SHP77 treated with DMSO at 0.1 percent for 48 hours (cell line): ENCODE measurements at regions not wholly inside any gene's neighbourhood (a gene's known extent, or its start where the extent isn't known, plus 50 kb on each side); places are given as distances from the start of the nearest gene placed in this dataset.

Experiments
- DNase-seq: peaks from one replicate; lab custom pipeline; 2025; lab: John Stamatoyannopoulos, UW

GRCh38 chr7:41096917-41097316 is 606.0 kb downstream of the INHBA start:
- DNase-seq = no peak

DNA sequence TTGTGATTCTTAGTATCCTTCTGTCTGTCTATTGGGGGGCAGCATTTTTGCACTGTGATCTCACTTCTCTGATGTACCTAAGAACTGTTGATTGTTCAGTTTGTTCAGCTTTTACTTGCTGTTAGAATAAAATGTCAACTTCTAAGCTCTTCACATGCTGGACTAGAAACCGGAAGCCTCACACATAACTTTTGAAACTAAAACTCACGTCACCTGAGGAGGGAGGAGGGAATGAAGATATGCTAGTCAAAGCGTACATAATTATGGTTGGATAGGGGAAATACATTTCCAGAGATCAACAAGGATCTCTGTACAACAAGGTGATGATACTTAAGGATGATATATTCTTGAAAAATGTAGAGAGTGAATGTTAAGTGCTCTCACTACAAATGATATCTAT is 609.7 kb downstream of the INHBA start:
- no peak for DNase-seq

- DNase-seq = no peak
Observed at GRCh38 chr7:41085244-41085643, 617.6 kb downstream of the INHBA start.

GRCh38 chr7:41084381-41084780 is 618.5 kb downstream of the INHBA start:
- DNase-seq = no peak

DNA sequence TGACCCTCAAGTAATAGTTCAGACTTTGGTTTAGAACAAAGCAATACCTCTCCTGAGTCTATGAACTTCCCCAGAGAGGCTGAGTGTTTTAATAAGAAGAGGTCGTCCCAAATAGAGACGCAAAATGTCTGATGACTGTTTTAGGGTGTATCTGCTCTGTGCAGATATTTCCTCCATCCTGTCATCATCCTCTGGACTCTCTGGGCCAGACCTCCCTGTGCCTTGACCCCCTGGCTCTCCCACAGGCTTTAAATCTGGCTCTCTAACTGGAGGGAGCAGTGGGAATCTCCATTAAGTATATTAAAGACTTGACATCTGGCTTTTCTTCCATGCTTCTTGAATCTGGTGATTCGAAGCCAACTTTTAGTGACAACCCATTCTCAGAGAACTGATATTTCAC is 633.3 kb downstream of the INHBA start:
- DNase-seq = no peak

DNA sequence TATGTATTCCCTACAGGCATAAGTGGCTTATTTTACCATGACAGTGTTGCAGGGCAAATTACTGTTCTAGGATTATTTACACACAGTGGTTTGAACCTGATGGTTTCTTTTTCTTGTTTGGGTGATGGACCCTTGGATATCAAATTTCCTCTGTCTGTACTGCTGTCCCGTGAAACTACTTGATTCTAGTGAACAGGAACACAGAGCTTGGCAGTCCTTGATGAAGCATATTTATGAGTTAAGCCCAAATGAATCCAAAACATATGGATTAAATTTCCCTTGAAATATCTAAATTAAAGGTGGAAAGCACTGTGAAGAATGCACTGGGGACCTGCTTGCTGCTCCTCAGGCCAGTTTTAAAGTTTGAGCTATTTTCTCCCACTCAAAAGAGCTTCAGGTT is 635.3 kb downstream of the INHBA start:
- DNase-seq = no peak

GRCh38 chr7:41065663-41066062 is 637.2 kb downstream of the INHBA start:
- no peak for DNase-seq

DNA sequence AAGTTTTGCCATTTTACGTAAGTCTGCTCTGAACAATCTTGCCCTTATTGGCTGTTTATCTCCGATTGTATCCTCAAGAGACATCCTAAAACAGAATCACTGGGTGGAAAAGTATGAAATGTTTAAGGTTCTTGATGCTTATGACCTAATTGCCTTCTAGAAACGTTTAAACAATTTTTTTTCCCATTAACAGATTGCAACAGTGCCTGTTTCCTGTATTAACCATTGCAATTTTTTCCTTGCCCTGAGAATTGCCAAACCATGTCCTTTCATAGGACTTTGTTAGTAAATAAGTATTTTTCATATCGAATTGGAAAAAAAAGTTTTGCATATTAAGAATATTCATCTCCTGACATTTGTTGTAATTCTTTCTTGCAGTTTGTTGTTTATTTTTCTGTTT is 639.8 kb downstream of the INHBA start:
- no peak for DNase-seq

- no peak for DNase-seq
Observed at GRCh38 chr7:41060796-41061195, 642.1 kb downstream of the INHBA start.

GRCh38 chr7:41059796-41060195 is 643.1 kb downstream of the INHBA start:
- no peak for DNase-seq

DNA sequence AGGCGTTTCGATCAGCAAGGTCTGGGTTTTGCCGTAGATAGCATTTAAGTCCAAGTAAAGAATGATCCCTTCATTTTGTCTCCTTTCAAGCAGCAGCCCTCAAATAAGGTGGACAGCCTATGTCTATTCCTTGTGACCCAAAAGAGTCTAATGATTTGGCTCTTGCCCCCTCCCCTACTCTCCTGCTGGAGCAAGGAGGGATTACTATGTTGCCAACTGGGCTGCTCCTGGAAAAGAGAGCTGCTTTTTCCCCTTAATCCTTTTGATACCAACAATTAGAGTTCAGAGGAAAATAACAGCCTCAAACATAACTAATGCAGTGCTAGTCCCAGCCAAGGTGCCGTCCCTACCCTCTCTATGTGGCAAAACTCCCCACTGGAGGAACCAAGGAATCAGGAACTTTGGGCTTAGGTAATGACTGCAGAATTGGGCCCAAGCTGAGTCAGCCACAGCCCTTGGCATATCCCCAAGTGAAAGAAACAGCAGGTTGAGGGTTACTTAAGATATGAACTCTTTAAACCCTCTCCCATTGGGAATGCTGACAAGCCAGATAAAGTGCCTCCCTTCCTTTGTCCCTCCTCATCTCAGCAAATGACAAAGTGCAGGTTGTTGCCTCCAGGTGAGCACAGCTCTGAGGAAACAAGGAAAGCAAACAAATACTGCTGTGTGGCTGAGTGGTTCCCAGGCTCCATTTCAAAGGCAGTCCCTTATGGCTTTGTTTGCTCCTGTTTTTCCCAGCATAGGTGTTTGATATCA is 643.7 kb downstream of the INHBA start:
- peak; percentile 36 for DNase-seq

DNA sequence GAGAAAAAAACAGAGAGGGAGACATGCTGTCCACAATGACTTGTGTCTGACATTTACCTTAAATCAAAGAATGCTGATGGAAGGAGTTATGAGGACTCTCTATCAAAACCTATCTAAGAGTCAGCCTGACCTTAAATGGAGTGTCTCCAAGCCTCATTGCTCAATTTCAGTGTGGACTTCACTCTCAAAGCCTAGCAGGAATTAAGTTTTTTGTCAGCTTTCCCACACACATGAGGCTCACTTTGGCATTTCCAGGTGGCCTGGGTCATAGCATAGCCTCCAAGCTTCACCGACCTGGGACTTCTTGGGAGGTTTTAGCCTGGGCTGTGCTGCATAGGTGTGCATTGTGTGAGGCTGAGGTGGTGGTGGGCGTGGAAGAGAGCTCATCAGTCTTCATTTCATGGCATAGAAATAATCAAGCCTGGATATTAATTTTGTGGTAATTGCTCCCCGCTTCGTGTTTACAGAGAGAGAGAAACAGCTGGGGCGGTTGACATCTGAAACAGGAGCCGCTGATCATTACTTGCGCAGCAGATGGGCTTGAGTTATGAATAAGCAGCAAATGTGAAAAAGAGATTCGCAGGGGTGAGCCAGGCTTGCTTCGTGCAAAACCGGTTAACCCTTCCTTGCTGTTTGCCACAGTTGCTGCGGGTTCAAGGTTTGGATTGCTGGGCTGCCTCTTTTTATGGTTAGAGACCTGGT is 647.8 kb downstream of the INHBA start:
- DNase-seq = no peak

- no peak for DNase-seq
Observed at GRCh38 chr7:41053820-41054219, 649.1 kb downstream of the INHBA start.

GRCh38 chr7:41052736-41053135 is 650.2 kb downstream of the INHBA start:
- DNase-seq = no peak

DNA sequence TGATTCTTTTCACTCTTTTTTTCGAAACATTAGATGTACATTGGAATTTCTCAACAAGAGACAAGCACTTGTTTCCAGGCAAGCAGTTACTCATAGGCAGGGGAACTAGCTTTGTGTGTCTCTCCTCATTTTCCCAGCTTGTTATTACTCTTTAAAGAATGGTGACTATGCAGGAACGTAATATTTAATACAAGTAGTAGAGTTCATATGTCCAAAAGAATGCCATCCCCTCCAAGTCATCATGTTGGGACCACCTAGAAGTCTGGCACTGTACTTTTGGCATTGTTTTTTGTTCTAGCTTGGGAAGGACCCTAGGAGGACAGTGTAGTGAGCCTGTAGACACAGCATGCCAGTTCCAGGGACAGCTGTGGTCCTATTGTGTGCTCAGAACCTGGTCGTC is 650.7 kb downstream of the INHBA start:
- DNase-seq = no peak

DNA sequence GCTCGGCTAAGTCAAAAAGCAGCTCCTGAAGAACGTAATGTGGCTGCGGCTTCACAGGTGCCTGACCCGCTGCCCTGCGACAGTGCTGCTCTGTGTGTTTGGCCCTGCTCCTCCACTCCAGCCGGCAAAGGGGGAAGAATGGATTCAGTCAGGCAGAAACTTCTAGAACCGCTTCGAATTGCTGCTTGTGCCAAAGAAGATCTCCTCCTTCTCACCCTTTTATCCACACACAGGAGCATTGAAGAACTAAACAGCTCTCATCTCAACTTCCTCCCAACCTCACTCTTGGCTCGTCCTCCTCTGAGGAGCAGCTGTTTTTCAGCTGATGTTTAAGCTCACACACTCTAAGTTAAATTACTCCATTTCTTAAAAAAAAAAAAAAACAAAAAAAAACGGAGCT is 651.4 kb downstream of the INHBA start:
- no peak for DNase-seq

DNA sequence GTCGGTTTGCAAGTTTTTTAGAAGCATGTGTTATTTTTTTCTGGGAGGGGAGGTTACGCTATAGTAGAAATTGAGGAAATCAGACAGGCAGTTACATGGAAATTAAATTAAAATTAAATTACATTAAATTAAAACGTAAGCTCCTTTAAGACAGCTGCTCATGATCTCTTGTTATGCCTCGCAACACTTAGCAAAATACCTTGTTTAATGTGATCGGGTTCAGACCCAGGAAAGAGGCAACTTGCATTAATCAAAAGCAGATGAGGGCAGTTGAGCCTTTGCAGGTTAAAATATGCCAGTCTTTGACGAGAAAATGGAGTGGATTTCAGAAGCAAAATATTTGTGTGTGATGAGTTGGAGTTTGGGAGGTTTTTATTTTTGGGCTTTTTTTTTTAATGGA is 651.8 kb downstream of the INHBA start:
- no peak for DNase-seq

DNA sequence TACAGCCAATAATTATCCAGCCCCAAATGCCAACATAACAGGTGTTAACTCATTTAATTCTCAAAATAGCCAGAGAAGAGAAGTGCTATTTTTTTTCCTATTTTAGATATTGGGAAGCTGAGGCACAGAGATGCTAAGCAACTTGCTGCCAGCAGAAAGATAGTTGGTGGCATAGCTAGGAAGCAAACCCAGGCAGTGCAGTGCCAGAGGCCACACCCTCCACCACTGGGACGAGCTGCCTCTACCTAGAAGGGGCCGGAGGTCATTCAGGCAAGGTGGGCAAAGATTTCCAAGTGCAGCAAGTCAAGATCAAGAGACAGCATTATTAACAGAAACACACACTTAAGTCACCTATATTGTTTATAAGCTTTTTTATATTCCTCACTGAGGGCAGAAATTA is 654.1 kb downstream of the INHBA start:
- DNase-seq = no peak

DNA sequence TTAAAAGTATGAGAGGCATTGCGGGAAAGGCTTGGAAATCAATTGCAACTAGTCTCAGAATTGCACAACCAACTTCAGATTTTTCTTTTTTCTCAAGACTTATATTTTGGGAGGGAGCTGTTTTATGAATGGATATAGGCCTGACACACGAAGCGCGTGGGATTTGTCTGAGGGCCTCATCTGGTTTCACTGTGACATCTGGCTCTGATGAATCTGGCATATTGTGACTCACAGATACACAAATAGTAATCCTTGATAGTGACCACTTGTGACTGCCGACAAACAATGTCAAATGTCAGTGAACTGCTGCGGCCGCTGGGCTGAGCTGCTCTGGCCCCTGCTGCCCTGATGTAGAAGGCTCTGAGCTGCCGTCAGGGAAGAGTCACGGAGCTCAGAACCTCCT is 655.1 kb downstream of the INHBA start:
- DNase-seq = peak; percentile 67

DNA sequence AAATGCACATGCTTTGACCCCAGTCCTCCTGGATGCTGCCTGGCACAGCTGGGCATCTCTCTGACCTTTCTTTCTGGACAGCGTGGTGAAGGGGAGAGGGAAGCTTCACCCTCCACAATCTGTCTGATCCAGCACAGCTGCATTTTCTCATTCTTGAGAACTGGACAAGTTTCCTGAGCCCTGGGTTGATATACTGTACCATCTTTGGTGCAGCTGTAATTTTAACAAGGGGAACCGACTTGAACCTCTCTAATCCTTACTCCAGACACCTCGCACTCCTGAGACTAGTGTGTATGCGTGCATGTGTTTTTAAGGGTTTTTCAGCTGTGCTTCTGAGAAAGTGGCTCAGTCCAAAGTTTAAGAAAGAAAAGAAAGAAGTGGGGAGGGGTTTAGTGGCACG is 655.7 kb downstream of the INHBA start:
- DNase-seq = no peak

DNA sequence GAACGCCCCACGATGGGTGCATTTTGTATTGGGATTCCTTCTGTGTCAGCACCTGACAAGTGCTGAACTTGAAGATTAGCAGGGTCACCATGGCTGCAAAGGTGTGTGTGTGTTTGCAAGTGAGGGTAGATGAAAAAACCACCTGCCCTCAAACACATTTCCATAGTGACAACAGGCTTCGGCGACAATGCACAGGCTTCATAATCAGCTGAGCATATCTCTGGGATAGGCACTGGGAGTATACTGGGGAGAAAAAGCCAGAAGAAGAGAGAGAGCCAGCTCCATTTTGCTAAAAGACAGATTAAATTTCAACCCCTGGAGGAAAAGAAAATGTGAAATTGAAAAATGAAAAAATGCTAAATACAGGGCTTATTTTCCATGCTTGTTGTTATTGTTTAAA is 656.1 kb downstream of the INHBA start:
- peak; percentile 52 for DNase-seq

DNA sequence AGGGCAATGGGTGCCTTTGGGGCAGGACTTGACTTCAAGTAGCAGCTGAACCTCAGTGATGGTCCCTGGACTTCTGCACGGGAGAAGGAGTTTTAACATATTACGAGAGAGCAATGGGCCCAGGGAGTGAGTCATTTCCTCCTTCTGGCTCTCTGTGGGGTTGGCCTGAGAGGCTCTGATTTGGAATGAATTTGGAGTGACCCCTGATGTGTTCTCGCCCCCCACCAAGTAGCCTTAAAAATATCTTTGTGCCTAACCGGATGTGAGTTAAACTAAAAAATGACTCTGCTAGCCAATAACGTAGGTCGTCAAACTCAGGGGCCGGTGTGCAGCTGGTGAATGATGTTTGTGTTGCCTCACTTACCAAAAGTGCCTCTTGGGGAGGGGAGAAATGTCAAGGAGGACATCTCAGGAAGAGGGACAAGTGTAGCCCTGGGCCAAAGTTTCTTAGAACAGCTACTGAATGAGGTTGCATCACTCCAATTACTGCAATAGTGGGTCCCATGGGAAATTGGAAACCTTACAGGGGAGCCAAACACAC is 656.6 kb downstream of the INHBA start:
- peak; percentile 46 for DNase-seq

- DNase-seq = peak; percentile 92
Observed at GRCh38 chr7:41045556-41046123, 657.2 kb downstream of the INHBA start.
